Caco-2 (cell line): ENCODE measurements at regions not wholly inside any gene's neighbourhood (a gene's known extent, or its start where the extent isn't known, plus 50 kb on each side); places are given as distances from the start of the nearest gene placed in this dataset.

Experiments used
- BruUV-seq: library from RNA; stranded (reverse); fragments of 400-500 nt; replicated peaks from 2 replicates; lab custom pipeline; 2021; lab: Mats Ljungman, UMichigan
- CTCF ChIA-PET: fragments of 300-600 bp; sonication (Branson Sonifier 250); formaldehyde crosslinking; loops from one replicate; lab custom pipeline; 2022; ENCODE audit warnings: antibody characterized with exemption; lab: Charles Lee
- POLR2A ChIA-PET: fragments of 300-600 bp; sonication (Branson Sonifier 250); formaldehyde crosslinking; loops from one replicate; lab custom pipeline; 2022; ENCODE audit warnings: antibody characterized with exemption; lab: Charles Lee
- DNase-seq, 2 experiments: peaks; one replicate each; pipeline versions ENCODE4 v3.0.0 to v3.0.0-alpha.2; 2020 to 2022
- H3K27me3 ChIP-seq: replicated peaks from 2 replicates; pipeline ENCODE4 v1.6.0; 2011; ENCODE audit warnings: low read length; ENCODE audit not compliant: control insufficient read depth, insufficient read depth
- H3K36me3 ChIP-seq: 2 replicates; pipeline ENCODE4 v1.5.1; 2011; ENCODE audit warnings: low read length; ENCODE audit not compliant: control insufficient read depth, insufficient read depth
- H3K4me1 ChIP-seq: fragments of 250-450 bp; sonication (Bioruptor Pico); 2 replicates; pipeline ENCODE4 v1.5.1; 2020; ENCODE audit warnings: mild to moderate bottlenecking
- H3K4me3 ChIP-seq: 2 replicates; pipeline ENCODE4 v1.5.1; 2011; ENCODE audit warnings: low read depth, mild to moderate bottlenecking, control low read depth, low read length
- H3K9me3 ChIP-seq: fragments of 250-450 bp; sonication (Bioruptor Pico); 2 replicates; pipeline ENCODE4 v1.5.1; 2020; ENCODE audit warnings: mild to moderate bottlenecking, moderate library complexity
- H3K27ac Mint-ChIP-seq: one replicate; pipeline ENCODE4 v1.8.0; 2022; ENCODE audit warnings: mixed read lengths; ENCODE audit not compliant: unreplicated experiment
- H3K27me3 Mint-ChIP-seq: one replicate; pipeline ENCODE4 v1.8.0; 2022; ENCODE audit warnings: mixed read lengths; ENCODE audit not compliant: insufficient read depth, unreplicated experiment
- H3K36me3 Mint-ChIP-seq: one replicate; pipeline ENCODE4 v1.8.0; 2022; ENCODE audit warnings: mild to moderate bottlenecking, mixed read lengths; ENCODE audit not compliant: insufficient read depth, unreplicated experiment
- H3K4me1 Mint-ChIP-seq: one replicate; pipeline ENCODE4 v1.8.0; 2022; ENCODE audit warnings: low read depth, mixed read lengths; ENCODE audit not compliant: unreplicated experiment
- H3K4me3 Mint-ChIP-seq: one replicate; pipeline ENCODE4 v1.8.0; 2022; ENCODE audit warnings: mild to moderate bottlenecking, moderate library complexity, mixed read lengths; ENCODE audit not compliant: unreplicated experiment
- H3K9me3 Mint-ChIP-seq: one replicate; pipeline ENCODE4 v1.8.0; 2022; ENCODE audit warnings: mixed read lengths; ENCODE audit not compliant: unreplicated experiment
- intact Hi-C: fragments of 100-400 bp; cut with micrococcal nuclease; formaldehyde crosslinking; loops from one replicate; pipeline ENCODE4 v1.10.0; 2022; ENCODE audit not compliant: unreplicated experiment
- TF ChIP-seq, protein P1 (sequence below), 2 experiments: fragments of 200-600 bp in 1 of 2; IDR thresholded peaks; 1 replicate in 1 of 2; 2 replicates in 1 of 2; pipeline versions ENCODE4 v1.5.1 to v1.8.0; 2011 to 2022; ENCODE audit warnings: antibody characterized with exemption in 1 of 2, control low read depth in 1 of 2, inconsistent platforms in 1 of 2, low read depth in 1 of 2, low read length in 1 of 2, mild to moderate bottlenecking in 1 of 2, moderate library complexity in 1 of 2; ENCODE audit not compliant: insufficient read depth in 1 of 2, severe bottlenecking in 1 of 2, unreplicated experiment in 1 of 2

DNA sequence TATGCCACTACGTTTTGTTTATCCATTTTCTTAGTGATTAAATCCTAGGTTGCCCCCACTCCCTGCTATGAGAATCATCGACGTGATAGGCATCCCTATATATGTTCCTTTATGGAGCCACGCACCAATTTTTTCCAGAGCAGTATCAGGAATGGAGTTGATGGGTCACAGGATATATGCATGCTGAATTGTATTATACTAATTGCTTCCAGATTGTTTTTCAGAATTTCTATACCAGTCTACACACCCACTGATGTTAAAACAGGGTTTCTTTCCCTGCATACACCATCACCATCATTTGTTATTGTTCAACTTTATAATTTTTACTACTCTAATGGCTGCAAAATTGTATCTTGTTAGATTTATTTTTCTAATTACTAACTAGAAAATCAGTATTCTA, 100.1 kb upstream of the MRPS22 start:
- no peak overlapping the region for H3K4me3 ChIP-seq
- no peaks in the 10 kb centered on the region for H3K36me3 ChIP-seq
- H3K27me3 ChIP-seq, result no peaks in the 10 kb centered on the region
- no TSS peak for BruUV-seq
- no peaks in the 10 kb centered on the region for H3K9me3 ChIP-seq
- ChIA-PET POLR2A (no interaction called here), CTCF (no interaction called here)
- H3K9me3 Mint-ChIP-seq, result no peaks in the 10 kb centered on the region
- no peak overlapping the region for H3K27ac Mint-ChIP-seq
- intact Hi-C loops, result no loop called here
- H3K4me1 Mint-ChIP-seq, result no peaks in the 10 kb centered on the region
- no peak overlapping the region for H3K4me3 Mint-ChIP-seq
- H3K27me3 Mint-ChIP-seq, result peaks cover 38% of the 10 kb centered on the region
- H3K4me1 ChIP-seq, result no peaks in the 10 kb centered on the region
- TF ChIP-seq, protein P1, sequence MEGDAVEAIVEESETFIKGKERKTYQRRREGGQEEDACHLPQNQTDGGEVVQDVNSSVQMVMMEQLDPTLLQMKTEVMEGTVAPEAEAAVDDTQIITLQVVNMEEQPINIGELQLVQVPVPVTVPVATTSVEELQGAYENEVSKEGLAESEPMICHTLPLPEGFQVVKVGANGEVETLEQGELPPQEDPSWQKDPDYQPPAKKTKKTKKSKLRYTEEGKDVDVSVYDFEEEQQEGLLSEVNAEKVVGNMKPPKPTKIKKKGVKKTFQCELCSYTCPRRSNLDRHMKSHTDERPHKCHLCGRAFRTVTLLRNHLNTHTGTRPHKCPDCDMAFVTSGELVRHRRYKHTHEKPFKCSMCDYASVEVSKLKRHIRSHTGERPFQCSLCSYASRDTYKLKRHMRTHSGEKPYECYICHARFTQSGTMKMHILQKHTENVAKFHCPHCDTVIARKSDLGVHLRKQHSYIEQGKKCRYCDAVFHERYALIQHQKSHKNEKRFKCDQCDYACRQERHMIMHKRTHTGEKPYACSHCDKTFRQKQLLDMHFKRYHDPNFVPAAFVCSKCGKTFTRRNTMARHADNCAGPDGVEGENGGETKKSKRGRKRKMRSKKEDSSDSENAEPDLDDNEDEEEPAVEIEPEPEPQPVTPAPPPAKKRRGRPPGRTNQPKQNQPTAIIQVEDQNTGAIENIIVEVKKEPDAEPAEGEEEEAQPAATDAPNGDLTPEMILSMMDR (IDR thresholded peaks at IDR 0.05; ENCODE audit: insufficient read depth in 1 of 2, low read depth in 1 of 2, low read length in 1 of 2, severe bottlenecking in 1 of 2, unreplicated experiment in 1 of 2), result no peak
- no peaks in the 10 kb centered on the region for H3K36me3 Mint-ChIP-seq
- no peak for DNase-seq

DNA sequence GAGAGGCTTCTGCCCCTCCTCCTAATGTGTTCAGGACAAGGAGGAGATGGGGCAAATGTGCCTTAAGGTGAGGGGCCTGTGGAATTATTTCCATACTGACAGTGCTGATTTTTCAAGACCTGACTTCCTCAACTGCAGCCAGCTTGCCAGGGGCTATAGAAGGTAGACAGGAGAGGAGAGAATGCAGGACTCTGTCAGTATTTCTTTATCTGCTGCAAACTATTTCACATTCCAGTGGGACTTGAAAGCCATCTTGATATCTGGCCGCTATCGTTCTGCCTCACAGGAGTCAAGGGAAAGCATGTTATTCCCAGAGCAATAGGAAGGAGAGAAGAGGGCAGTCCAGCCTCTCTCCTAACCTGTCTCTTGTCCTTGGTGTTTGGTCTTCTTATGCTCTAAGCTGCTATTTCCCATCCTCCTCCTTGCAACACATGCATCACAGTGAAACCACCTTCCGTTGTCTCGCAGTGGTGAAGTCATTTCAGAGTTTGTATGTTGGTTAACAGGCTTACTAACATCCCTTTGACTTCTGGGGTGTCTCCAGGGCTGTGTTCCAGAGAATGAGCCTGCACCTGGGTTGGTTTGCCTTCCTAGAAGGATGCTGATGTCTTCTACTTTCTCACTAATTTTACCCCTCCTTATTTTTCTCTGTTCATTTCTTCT, 95.1 kb upstream of the MRPS22 start:
- Histone ChIP-seq H3K36me3 (no peaks in the 10 kb centered on the region), H3K4me1 (no peaks in the 10 kb centered on the region), H3K9me3 (0 out of 2 replicates have a peak, but pooled peaks cover 2% of the 10 kb centered on the region), H3K27me3 (no peaks in the 10 kb centered on the region), H3K4me3 (no peak overlapping the region)
- Mint-ChIP-seq H3K9me3 (no peaks in the 10 kb centered on the region), H3K27ac (no peak overlapping the region), H3K36me3 (no peaks in the 10 kb centered on the region), H3K4me1 (no peaks in the 10 kb centered on the region), H3K27me3 (peaks cover 16% of the 10 kb centered on the region), H3K4me3 (no peak overlapping the region)
- POLR2A ChIA-PET, result no interaction called here
- CTCF ChIA-PET, result no interaction called here
- intact Hi-C loops, result no loop called here
- BruUV-seq, result no TSS peak
- TF ChIP-seq, protein P1 (IDR thresholded peaks at IDR 0.05; ENCODE audit: insufficient read depth in 1 of 2, low read depth in 1 of 2, low read length in 1 of 2, severe bottlenecking in 1 of 2, unreplicated experiment in 1 of 2), result no peak
- DNase-seq, result no peak

DNA sequence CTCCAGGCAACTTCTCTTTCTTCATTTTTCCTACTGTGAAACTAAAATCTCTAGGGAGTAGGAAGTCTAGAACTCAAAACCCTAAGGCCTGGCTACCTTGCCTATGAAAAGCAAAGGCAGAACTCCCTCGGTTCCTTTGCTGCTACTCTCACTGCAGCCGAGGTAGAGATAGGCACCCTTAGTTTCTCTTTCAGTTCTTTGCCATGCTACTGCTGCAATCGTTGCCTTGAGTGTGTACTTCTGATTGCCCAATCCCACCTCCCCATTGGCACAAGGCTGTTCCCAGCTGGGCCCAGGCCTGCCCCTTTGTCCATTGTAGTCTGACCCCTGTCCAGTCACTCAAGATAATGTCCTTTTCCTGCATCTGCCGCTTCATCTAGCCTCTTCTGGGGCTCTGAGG, 92.3 kb upstream of the MRPS22 start:
- Mint-ChIP-seq H3K4me1 (no peaks in the 10 kb centered on the region), H3K27ac (no peak overlapping the region), H3K9me3 (no peaks in the 10 kb centered on the region), H3K36me3 (no peaks in the 10 kb centered on the region), H3K27me3 (peaks cover 13% of the 10 kb centered on the region), H3K4me3 (no peak overlapping the region)
- 0 out of 2 replicates have a peak, but pooled peaks cover 2% of the 10 kb centered on the region for H3K9me3 ChIP-seq
- no peaks in the 10 kb centered on the region; the same call in 1 of the 2 replicates for H3K27me3 ChIP-seq
- BruUV-seq, result no TSS peak
- TF ChIP-seq, protein P1 (IDR thresholded peaks at IDR 0.05; ENCODE audit: insufficient read depth in 1 of 2, low read depth in 1 of 2, low read length in 1 of 2, severe bottlenecking in 1 of 2, unreplicated experiment in 1 of 2), result no peak
- no peaks in the 10 kb centered on the region for H3K4me1 ChIP-seq
- CTCF ChIA-PET, result no interaction called here
- no peak for DNase-seq
- H3K4me3 ChIP-seq, result no peak overlapping the region
- H3K36me3 ChIP-seq, result no peaks in the 10 kb centered on the region
- POLR2A ChIA-PET, result no interaction called here
- intact Hi-C loops, result no loop called here
